GM18861 (cell line): ENCODE measurements at regions not wholly inside any gene's neighbourhood (a gene's known extent, or its start where the extent isn't known, plus 50 kb on each side); places are given as distances from the start of the nearest gene placed in this dataset.
A peak's percentile ranks its signal among the peaks of the same experiment; 100 is the strongest.
"Not testable (repeated sequence)": the region's sequence is repeated elsewhere in the genome, so short reads cannot be mapped to it uniquely, and the experiment has no call there.

Experiments used
- ATAC-seq: cut with Tn5 transposase; IDR thresholded peaks from one replicate; pipeline ENCODE4 v1.9.1; 2021; ENCODE audit not compliant: unreplicated experiment

GRCh38 chr6:4658486-4658885, 117.7 kb upstream of the CDYL start:
- ATAC-seq: no peak

- no peak for ATAC-seq
These were observed 120.1 kb upstream of the CDYL start for GRCh38 chr6:4656106-4656505.

DNA sequence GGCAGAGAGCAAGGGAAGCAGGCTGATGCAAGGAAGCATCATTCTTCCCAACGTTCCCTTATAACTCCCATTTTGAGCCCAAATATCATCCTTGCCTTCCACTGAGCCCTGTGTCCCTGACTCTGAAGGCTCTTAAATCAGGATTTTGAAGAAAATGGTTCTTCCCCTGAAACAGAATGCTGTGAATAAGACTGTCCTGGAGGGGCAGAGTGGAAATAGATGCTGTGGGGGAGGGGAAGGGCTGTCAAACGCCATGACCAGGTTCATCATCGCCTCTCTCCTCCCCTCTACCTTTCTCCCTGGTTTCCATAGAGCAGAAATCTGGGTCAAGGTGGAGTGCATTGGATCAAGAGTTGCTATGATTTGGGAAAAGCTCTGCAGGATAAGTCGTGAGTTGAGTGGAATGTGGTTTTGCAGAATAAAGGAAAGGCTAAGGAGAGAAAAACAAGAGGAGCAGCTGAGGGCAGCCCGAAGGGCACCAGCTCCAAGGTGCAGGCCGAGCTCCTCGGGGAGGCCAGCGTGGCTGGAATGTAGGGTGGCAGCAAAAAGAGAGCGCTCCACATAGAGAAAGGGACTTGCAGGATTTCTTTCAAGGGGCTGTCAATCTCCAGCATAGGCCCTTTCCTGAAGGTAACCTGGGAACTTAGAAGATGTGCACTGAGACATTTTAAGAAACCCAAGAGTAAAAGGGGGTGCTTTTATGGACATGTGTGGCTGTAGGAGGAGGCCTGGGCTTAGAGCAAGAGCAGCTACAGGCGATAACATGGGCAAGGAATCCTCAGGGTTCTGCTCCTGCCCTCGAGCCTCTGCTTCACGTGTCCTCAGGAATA, 120.8 kb upstream of the CDYL start:
- no peak for ATAC-seq

GRCh38 chr6:4653141-4653540, 123.1 kb upstream of the CDYL start:
- no peak for ATAC-seq

- ATAC-seq: no peak
These were observed 124.3 kb upstream of the CDYL start for GRCh38 chr6:4651831-4652467.

- no peak for ATAC-seq
These were observed 126.5 kb upstream of the CDYL start for GRCh38 chr6:4649728-4650127.

DNA sequence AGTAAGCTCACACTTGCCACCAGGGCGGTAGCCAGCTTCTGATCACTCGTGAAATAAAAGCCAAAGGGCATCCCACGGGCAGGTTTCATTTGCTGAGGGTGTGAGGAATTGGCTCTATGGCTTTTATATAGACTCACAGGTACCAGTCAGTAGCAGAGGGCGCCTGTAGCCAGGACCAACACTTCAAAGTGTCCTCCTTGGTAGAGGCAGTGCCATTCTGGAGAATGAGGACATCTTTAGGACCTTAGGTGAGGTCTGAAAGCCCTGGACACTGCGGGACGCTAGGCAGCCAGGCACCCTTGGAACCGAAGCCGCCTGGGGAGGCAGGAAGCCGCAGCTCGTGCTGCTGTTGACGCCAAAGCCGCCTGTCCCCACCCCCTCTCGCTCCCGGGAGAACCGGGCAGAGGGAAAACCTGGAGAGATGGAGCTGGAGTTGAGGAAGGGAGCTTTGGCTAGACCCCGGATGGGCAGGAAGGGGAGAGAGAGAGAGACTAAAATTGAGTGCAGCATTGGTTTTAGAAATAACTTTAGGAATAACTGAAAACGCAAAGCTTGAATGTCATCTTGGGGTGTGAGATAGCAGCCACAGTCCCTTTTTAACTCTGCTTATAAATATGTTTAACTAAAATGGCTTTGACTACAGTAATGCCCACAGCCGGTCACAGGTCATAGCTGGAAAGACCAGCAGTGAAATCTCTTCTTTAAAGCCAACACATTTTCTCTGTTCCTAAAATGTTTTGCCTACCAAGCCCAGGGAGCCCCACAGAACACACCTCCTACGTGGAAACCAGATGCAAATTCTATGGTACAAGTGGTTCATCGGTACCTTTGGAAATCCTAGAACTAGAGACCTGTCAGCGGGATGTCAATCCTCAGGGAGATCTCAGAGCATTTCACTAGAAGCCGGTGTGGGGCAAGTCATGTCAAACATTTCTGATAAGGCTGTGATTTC, 128.5 kb upstream of the CDYL start:
- ATAC-seq: no peak

GRCh38 chr6:4645713-4646360, 130.4 kb upstream of the CDYL start:
- no peak for ATAC-seq

- ATAC-seq: no peak
These were observed 131.2 kb upstream of the CDYL start for GRCh38 chr6:4644996-4645395.

GRCh38 chr6:4641461-4641860, 134.7 kb upstream of the CDYL start:
- no peak for ATAC-seq

DNA sequence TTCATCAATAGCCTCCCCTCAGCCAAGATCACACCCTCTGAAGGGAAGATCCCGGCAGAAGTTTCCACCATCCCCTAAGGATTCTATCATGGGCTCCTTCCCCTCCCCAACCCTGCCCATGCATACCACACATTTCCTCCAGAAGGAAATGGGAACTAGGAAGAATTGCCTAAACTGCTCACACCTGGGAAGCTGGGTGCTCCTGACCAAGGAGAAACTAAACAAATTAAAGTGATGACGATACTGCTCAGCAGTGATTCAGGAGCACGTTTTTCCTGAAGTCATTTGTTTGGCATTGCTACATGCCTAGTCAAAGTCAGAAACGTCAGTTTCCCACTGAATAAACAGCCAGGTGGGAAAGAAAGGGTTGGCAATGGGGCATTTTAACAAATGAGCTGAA, 136.1 kb upstream of the CDYL start:
- ATAC-seq: no peak

DNA sequence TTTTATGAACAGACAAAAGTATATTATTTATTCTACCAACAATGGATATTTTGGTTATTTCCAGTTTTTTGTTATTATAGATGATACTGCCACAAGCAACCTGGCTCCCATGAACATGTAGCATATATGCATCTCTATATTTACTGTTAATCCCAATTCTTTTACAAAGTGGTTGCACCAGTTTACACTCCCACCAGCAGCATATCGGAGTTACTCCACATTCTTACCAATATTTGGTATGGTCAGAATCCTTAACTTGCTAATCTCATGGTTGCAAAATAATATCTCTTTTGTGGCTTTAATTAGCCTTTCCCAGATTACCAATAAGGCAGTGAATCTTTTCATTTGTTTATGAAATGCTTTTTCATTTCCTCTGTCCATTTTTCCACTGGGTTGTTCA, 137.6 kb upstream of the CDYL start:
- ATAC-seq: no peak

- ATAC-seq: peak; percentile 84
These were observed 138.3 kb upstream of the CDYL start for GRCh38 chr6:4637691-4638433.

DNA sequence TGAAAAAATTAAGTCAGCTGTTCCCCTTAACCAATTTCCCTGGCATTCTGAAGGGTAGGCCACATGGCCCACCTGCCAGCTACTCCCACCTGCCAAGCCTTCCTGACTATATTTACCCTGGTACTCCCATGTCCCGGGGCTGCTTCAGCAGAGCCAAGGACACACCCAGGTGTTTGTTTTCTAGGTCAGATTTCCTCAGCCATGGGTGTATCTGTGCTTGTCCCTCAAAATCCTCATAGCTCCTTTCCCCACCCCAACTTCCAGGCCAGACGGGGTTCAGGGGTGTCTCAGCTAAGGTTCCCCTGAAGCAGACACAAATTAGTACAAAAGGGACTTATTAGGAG, 139.4 kb upstream of the CDYL start:
- no peak for ATAC-seq

GRCh38 chr6:4636191-4636880, 139.9 kb upstream of the CDYL start:
- ATAC-seq: no peak

DNA sequence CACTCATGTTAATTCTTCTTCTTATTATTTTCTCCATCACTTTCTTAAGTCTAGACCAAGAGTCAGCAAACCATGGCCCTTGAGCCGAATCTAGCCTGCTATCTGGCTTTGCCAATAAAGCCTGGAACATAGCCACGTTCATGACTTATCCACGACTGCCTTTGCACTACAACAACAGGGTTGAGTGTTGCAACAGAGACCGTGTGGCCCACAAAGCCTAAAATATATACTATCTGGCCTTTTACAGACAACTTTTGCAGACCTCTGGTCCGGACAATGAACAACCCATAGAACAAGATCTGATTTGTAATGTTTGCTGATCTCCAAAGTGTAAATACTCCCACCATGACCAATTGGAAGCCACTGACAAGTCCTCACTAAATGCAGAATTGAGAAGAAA, 140.5 kb upstream of the CDYL start:
- no peak for ATAC-seq

- no peak for ATAC-seq
These were observed 143.8 kb upstream of the CDYL start for GRCh38 chr6:4632421-4632820.

DNA sequence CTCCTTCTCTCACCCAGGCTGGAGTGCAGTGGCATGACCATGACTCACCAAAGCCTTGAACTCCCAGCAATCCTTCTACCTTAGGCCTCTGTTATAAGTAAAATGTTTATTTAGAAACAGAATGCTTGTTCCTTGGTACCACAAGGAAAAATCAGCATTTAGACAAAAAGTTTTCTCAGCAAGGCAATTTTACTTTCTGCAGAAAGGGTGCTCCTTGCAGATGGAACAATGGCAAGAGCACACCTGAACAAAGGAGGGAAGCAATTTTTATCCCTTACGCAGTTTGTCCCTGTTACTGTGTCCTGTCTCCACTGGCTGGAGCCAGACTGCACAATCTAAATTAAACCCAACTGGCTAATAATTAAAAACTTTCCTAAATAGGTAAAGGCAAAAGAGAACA, 146.4 kb upstream of the CDYL start:
- ATAC-seq: not testable (repeated sequence)

DNA sequence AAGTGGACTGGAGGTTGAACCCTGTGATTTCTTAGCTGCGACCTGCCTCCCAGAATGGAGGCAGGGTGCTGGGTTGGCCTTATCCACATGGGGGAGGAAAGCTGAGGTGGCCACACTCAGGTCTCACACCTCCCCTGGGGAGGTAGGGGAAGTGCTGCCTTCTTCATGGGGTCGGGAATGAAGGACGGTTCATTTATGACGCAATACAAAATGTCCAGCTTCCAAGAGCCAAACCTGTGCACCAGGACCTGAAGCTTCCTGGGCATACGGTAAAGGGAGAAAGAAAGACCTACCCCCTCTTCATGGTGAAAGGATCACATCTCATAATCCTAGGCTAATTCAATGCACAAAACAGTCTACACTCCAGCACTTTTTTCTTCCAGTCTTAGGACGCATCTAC, 150.6 kb upstream of the CDYL start:
- ATAC-seq: no peak

DNA sequence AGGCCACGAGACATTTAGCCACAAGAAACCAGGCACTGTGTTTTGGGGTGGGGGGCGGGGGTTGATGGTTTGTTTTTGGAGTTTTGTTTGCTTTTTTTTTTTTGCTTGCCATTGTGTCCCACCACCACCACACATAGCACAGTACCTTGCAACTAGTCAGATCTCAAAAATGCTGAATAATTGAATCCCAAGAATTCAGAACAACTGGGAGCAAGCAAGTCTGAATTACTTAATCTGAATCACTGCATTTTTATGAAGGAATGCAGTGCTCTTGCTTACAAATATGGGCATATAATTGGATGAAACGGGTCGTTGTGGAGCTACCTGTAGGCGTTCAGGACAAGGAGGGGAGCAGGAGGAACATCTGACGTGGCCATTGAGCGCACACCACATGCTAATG, 151.5 kb upstream of the CDYL start:
- no peak for ATAC-seq
